GM21737 (cell line): ENCODE measurements at regions not wholly inside any gene's neighbourhood (a gene's known extent, or its start where the extent isn't known, plus 50 kb on each side); places are given as distances from the start of the nearest gene placed in this dataset.

Experiments used
- ATAC-seq: cut with Tn5 transposase; IDR thresholded peaks from one replicate; pipeline ENCODE4 v1.9.1; 2021; ENCODE audit warnings: mild to moderate bottlenecking, moderate library complexity; ENCODE audit not compliant: unreplicated experiment

- ATAC-seq = no peak
These were observed 179.2 kb upstream of the ARHGAP20 start for GRCh38 chr11:110891411-110891810.

- no peak for ATAC-seq
These were observed 178.8 kb upstream of the ARHGAP20 start for GRCh38 chr11:110890995-110891394.

- ATAC-seq = no peak
These were observed 174.2 kb upstream of the ARHGAP20 start for GRCh38 chr11:110886288-110886970.

GRCh38 chr11:110883256-110883655 lies 171.0 kb upstream of the ARHGAP20 start:
- no peak for ATAC-seq

GRCh38 chr11:110878513-110878912 lies 166.3 kb upstream of the ARHGAP20 start:
- ATAC-seq = no peak

- ATAC-seq = no peak
These were observed 162.3 kb upstream of the ARHGAP20 start for GRCh38 chr11:110874437-110875030.

- no peak for ATAC-seq
These were observed 161.7 kb upstream of the ARHGAP20 start for GRCh38 chr11:110873975-110874374.

GRCh38 chr11:110870816-110871522 lies 158.7 kb upstream of the ARHGAP20 start:
- no peak for ATAC-seq

- no peak for ATAC-seq
These were observed 155.7 kb upstream of the ARHGAP20 start for GRCh38 chr11:110867951-110868350.

- ATAC-seq = no peak
These were observed 153.8 kb upstream of the ARHGAP20 start for GRCh38 chr11:110866081-110866480.

GRCh38 chr11:110862407-110862806 lies 150.2 kb upstream of the ARHGAP20 start:
- ATAC-seq = no peak

GRCh38 chr11:110860461-110860860 lies 148.2 kb upstream of the ARHGAP20 start:
- ATAC-seq = no peak

- no peak for ATAC-seq
These were observed 147.8 kb upstream of the ARHGAP20 start for GRCh38 chr11:110859998-110860397.

- ATAC-seq = no peak
These were observed 147.1 kb upstream of the ARHGAP20 start for GRCh38 chr11:110859240-110859840.

- ATAC-seq = peak; percentile 61
These were observed 146.3 kb upstream of the ARHGAP20 start for GRCh38 chr11:110858547-110858921.

- ATAC-seq = no peak
These were observed 145.8 kb upstream of the ARHGAP20 start for GRCh38 chr11:110857892-110858546.

GRCh38 chr11:110856996-110857812 lies 145.0 kb upstream of the ARHGAP20 start:
- ATAC-seq = no peak

- no peak for ATAC-seq
These were observed 144.1 kb upstream of the ARHGAP20 start for GRCh38 chr11:110856340-110856739.

GRCh38 chr11:110855191-110855590 lies 143.0 kb upstream of the ARHGAP20 start:
- ATAC-seq = no peak

- no peak for ATAC-seq
These were observed 140.8 kb upstream of the ARHGAP20 start for GRCh38 chr11:110852921-110853490.
